Gastrocnemius medialis (tissue), 4 donors: ENCODE measurements at regions not wholly inside any gene's neighbourhood (a gene's known extent, or its start where the extent isn't known, plus 50 kb on each side); places are given as distances from the start of the nearest gene placed in this dataset.
A peak's percentile ranks its signal among the peaks of the same experiment; 100 is the strongest.

Experiments
- ATAC-seq, 2 donors: fragments of 150-250 bp; one replicate each; pipeline ENCODE4 v1.9.1; 2016
- DNase-seq, 2 donors: peaks; one replicate each; pipeline ENCODE4 v3.0.0-alpha.2; 2019
- H3K27ac ChIP-seq, 4 donors: fragments of 200-600 bp; sonication (generic); 1 replicate in 1 of 4; 2 replicates in 3 of 4; pipeline ENCODE4 v1.5.1; 2016 to 2018; ENCODE audit warnings: mild to moderate bottlenecking in 2 of 4, moderate library complexity in 1 of 4
- H3K27me3 ChIP-seq, 3 donors: fragments of 200-600 bp; sonication (generic) in 2 of 3; 1 replicate in 1 of 3; 2 replicates in 2 of 3; pipeline versions ENCODE4 v1.5.1 to v1.6.0; 2016 to 2019; ENCODE audit warnings: mild to moderate bottlenecking in 1 of 3, moderate library complexity in 1 of 3
- H3K36me3 ChIP-seq, 2 donors: fragments of 200-600 bp; sonication (generic) in 1 of 2; one replicate each; pipeline ENCODE4 v1.5.1; 2017 to 2018
- H3K4me1 ChIP-seq, 2 donors: fragments of 200-600 bp; sonication (generic) in 1 of 2; one replicate each; pipeline ENCODE4 v1.5.1; 2016 to 2017; ENCODE audit warnings: mild to moderate bottlenecking in 2 of 2
- H3K4me3 ChIP-seq, 4 donors: fragments of 200-600 bp; sonication (generic) in 3 of 4; 1 replicate in 1 of 4; 2 replicates in 3 of 4; pipeline ENCODE4 v1.5.1; 2016 to 2019; ENCODE audit warnings: mild to moderate bottlenecking in 2 of 4
- H3K9me3 ChIP-seq, 3 donors: fragments of 200-600 bp; sonication (generic) in 2 of 3; 1 replicate in 1 of 3; 2 replicates in 2 of 3; pipeline ENCODE4 v1.5.1; 2016 to 2019
- CTCF ChIP-seq, 5 experiments: fragments of 450-650 bp in 3 of 5; fragments of 200-600 bp in 2 of 5; sonication (generic) in 2 of 5; IDR thresholded peaks in 4 of 5; conservative IDR thresholded peaks in 1 of 5; 1 replicate in 4 of 5; 2 replicates in 1 of 5; pipeline ENCODE4 v1.5.1; 2016 to 2019; ENCODE audit warnings: antibody characterized with exemption in 5 of 5, mild to moderate bottlenecking in 3 of 5, moderate library complexity in 3 of 5
- POLR2A ChIP-seq, 2 donors: fragments of 450-650 bp; IDR thresholded peaks; one replicate each; pipeline ENCODE4 v1.6.1; 2017; ENCODE audit warnings: antibody characterized with exemption in 2 of 2, mild to moderate bottlenecking in 2 of 2, moderate library complexity in 2 of 2
- in situ Hi-C, 4 donors: fragments of 200-750 bp; cut with MboI; loops; one replicate each; pipeline versions ENCODE4 v1.15.0 to v1.8.0; 2017; ENCODE audit warnings: low sequenced_read_pairs in 4 of 4
- intact Hi-C: fragments of 100-400 bp; cut with DNase I; formaldehyde crosslinking; loops from one replicate; pipeline ENCODE4 v1.15.1; 2023; ENCODE audit warnings: low total_unique reads

GRCh38 chr7:132049462-132050304, 493.3 kb upstream of the PODXL start:
- intact Hi-C loops, result no loop called here

GRCh38 chr7:132045481-132045980, 489.1 kb upstream of the PODXL start:
- no peak for TF ChIP-seq POLR2A (IDR thresholded peaks at IDR 0.05)
- TF ChIP-seq CTCF (IDR thresholded peaks at IDR 0.05 in 4 of 5, conservative IDR thresholded peaks at IDR 0.05 in 1 of 5), result no peak
- intact Hi-C loops (no loop called here), in situ Hi-C loops (no loop called here)
- Histone ChIP-seq H3K36me3 (no peaks in the 10 kb centered on the region), H3K9me3 (no peaks in the 10 kb centered on the region), H3K27ac (no peak overlapping the region), H3K4me3 (no peak overlapping the region), H3K4me1 (no peaks in the 10 kb centered on the region), H3K27me3 (no peaks in the 10 kb centered on the region)
- DNase-seq (no peak), ATAC-seq (no peak)

More at GRCh38 chr7:132049462-132050304, 493.3 kb upstream of the PODXL start:
- Histone ChIP-seq H3K9me3 (no peaks in the 10 kb centered on the region), H3K27me3 (no peaks in the 10 kb centered on the region), H3K36me3 (no peaks in the 10 kb centered on the region), H3K27ac (no peak overlapping the region), H3K4me3 (no peak overlapping the region), H3K4me1 (peaks cover 9 to 10% of the 10 kb centered on the region in 2 donors)
- peak in 1 of 5 experiments; percentile 41 for TF ChIP-seq CTCF (IDR thresholded peaks at IDR 0.05 in 4 of 5, conservative IDR thresholded peaks at IDR 0.05 in 1 of 5)
- TF ChIP-seq POLR2A (IDR thresholded peaks at IDR 0.05), result no peak
- ATAC-seq (no peak), DNase-seq (no peak)
- in situ Hi-C loops, result no loop called here

GRCh38 chr7:132045002-132045401, 488.6 kb upstream of the PODXL start:
- intact Hi-C loops, result no loop called here
- TF ChIP-seq CTCF (IDR thresholded peaks at IDR 0.05 in 4 of 5, conservative IDR thresholded peaks at IDR 0.05 in 1 of 5) (no peak), POLR2A (IDR thresholded peaks at IDR 0.05) (no peak)
- Histone ChIP-seq H3K27me3 (no peaks in the 10 kb centered on the region), H3K9me3 (no peaks in the 10 kb centered on the region), H3K4me1 (no peaks in the 10 kb centered on the region), H3K36me3 (no peaks in the 10 kb centered on the region), H3K4me3 (no peak overlapping the region), H3K27ac (no peak overlapping the region)
- no peak for DNase-seq
- in situ Hi-C loops, result no loop called here
- no peak for ATAC-seq

- ATAC-seq, result no peak
- H3K4me3 ChIP-seq, result no peak overlapping the region
- TF ChIP-seq CTCF (IDR thresholded peaks at IDR 0.05 in 4 of 5, conservative IDR thresholded peaks at IDR 0.05 in 1 of 5) (no peak), POLR2A (IDR thresholded peaks at IDR 0.05) (no peak)
- in situ Hi-C loops, result no loop called here
- DNase-seq, result no peak
- intact Hi-C loops, result no loop called here
- H3K27me3 ChIP-seq, result no peaks in the 10 kb centered on the region
- no peaks in the 10 kb centered on the region for H3K9me3 ChIP-seq
- no peaks in the 10 kb centered on the region for H3K36me3 ChIP-seq
- H3K27ac ChIP-seq, result no peak overlapping the region
- H3K4me1 ChIP-seq, result no peaks in the 10 kb centered on the region
Observed at GRCh38 chr7:132044247-132044646, 487.8 kb upstream of the PODXL start.
